NCI-H345 treated with DMSO at 0.1 percent for 48 hours (cell line): ENCODE measurements at regions not wholly inside any gene's neighbourhood (a gene's known extent, or its start where the extent isn't known, plus 50 kb on each side); places are given as distances from the start of the nearest gene placed in this dataset.

Experiments used
- DNase-seq: peaks from one replicate; lab custom pipeline; 2025; ENCODE audit not compliant: unreplicated experiment; lab: John Stamatoyannopoulos, UW

- DNase-seq, result no peak
Measured at GRCh38 chr6:4466769-4467480, 309.3 kb upstream of the CDYL start.

- no peak for DNase-seq
Measured at GRCh38 chr6:4466261-4466660, 309.9 kb upstream of the CDYL start.

- DNase-seq, result no peak
Measured at GRCh38 chr6:4464638-4465037, 311.6 kb upstream of the CDYL start.

- DNase-seq, result no peak
Measured at GRCh38 chr6:4463236-4463635, 313.0 kb upstream of the CDYL start.

- no peak for DNase-seq
Measured at GRCh38 chr6:4460586-4461475, 315.4 kb upstream of the CDYL start.

- DNase-seq, result no peak
Measured at GRCh38 chr6:4459996-4460395, 316.2 kb upstream of the CDYL start.

- DNase-seq, result no peak
Measured at GRCh38 chr6:4459032-4459431, 317.2 kb upstream of the CDYL start.

GRCh38 chr6:4451718-4452117 lies 316.3 kb upstream of the ECI2 start:
- DNase-seq, result no peak

GRCh38 chr6:4451081-4451480 lies 315.7 kb upstream of the ECI2 start:
- no peak for DNase-seq

GRCh38 chr6:4450237-4450636 lies 314.9 kb upstream of the ECI2 start:
- DNase-seq, result no peak

GRCh38 chr6:4449409-4449808 lies 314.0 kb upstream of the ECI2 start:
- DNase-seq, result no peak

GRCh38 chr6:4448841-4449240 lies 313.5 kb upstream of the ECI2 start:
- DNase-seq, result no peak

GRCh38 chr6:4447639-4448330 lies 312.4 kb upstream of the ECI2 start:
- DNase-seq, result no peak

- no peak for DNase-seq
Measured at GRCh38 chr6:4446982-4447381, 311.6 kb upstream of the ECI2 start.

GRCh38 chr6:4441981-4442434 lies 306.6 kb upstream of the ECI2 start:
- no peak for DNase-seq

GRCh38 chr6:4439159-4439558 lies 303.8 kb upstream of the ECI2 start:
- DNase-seq, result no peak

- DNase-seq, result no peak
Measured at GRCh38 chr6:4437342-4437741, 302.0 kb upstream of the ECI2 start.

- DNase-seq, result no peak
Measured at GRCh38 chr6:4435981-4436445, 300.6 kb upstream of the ECI2 start.

- DNase-seq, result no peak
Measured at GRCh38 chr6:4434655-4435054, 299.3 kb upstream of the ECI2 start.

- DNase-seq, result no peak
Measured at GRCh38 chr6:4433199-4433598, 297.8 kb upstream of the ECI2 start.

GRCh38 chr6:4426968-4427367 lies 291.6 kb upstream of the ECI2 start:
- DNase-seq, result no peak

GRCh38 chr6:4421837-4422236 lies 286.5 kb upstream of the ECI2 start:
- DNase-seq, result no peak
